Hepatocyte (in vitro differentiated cells): ENCODE measurements at regions not wholly inside any gene's neighbourhood (a gene's known extent, or its start where the extent isn't known, plus 50 kb on each side); places are given as distances from the start of the nearest gene placed in this dataset.

Experiments
- EZH2 ChIP-seq: fragments of 200-600 bp; sonication (generic); IDR thresholded peaks from 2 replicates; pipeline ENCODE4 v1.6.1; 2016; ENCODE audit warnings: antibody characterized with exemption, mild to moderate bottlenecking, borderline replicate concordance
- EZH2phosphoT487 ChIP-seq: fragments of 200-600 bp; sonication (generic); IDR thresholded peaks from one replicate; pipeline ENCODE4 v1.6.1; 2018; ENCODE audit warnings: antibody characterized with exemption, mild to moderate bottlenecking, low read depth, moderate library complexity; ENCODE audit not compliant: unreplicated experiment, severe bottlenecking
- TF ChIP-seq, protein P1 (sequence below): fragments of 200-600 bp; sonication (generic); IDR thresholded peaks from 2 replicates; pipeline ENCODE4 v1.5.1; 2016; ENCODE audit warnings: antibody characterized with exemption, mild to moderate bottlenecking; ENCODE audit not compliant: poor library complexity

DNA sequence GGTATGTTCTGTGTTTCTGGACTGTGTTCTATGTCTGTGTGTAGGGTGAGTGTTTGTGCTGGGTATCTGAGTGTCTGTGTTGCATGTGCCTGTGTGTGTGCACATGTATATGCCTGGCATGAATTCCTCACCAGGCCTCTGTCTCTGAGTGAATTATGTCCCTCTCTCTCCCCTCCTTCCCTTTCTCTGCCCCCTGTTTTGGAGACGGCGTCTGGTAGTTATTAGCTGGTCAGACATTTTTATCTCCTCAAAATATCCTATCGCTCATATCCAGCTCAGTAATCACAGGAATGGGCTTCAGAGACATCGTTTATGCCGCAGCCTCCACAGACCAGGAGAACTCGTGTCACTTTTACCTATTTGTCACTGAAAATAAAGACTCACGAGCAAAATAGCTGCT, 483.2 kb upstream of the BRINP1 start:
- TF ChIP-seq, protein P1, sequence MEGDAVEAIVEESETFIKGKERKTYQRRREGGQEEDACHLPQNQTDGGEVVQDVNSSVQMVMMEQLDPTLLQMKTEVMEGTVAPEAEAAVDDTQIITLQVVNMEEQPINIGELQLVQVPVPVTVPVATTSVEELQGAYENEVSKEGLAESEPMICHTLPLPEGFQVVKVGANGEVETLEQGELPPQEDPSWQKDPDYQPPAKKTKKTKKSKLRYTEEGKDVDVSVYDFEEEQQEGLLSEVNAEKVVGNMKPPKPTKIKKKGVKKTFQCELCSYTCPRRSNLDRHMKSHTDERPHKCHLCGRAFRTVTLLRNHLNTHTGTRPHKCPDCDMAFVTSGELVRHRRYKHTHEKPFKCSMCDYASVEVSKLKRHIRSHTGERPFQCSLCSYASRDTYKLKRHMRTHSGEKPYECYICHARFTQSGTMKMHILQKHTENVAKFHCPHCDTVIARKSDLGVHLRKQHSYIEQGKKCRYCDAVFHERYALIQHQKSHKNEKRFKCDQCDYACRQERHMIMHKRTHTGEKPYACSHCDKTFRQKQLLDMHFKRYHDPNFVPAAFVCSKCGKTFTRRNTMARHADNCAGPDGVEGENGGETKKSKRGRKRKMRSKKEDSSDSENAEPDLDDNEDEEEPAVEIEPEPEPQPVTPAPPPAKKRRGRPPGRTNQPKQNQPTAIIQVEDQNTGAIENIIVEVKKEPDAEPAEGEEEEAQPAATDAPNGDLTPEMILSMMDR: no peak
- TF ChIP-seq EZH2phosphoT487 (no peak), EZH2 (no peak)
